Activated naive CD8-positive, alpha-beta T cell treated with anti-CD3 and anti-CD28 coated beads, Interleukin-2, amount 50 U/mL, for 24 hours (primary cell): ENCODE measurements at regions not wholly inside any gene's neighbourhood (a gene's known extent, or its start where the extent isn't known, plus 50 kb on each side); places are given as distances from the start of the nearest gene placed in this dataset.

Experiments
- ATAC-seq: fragments of 150-1000 bp; cut with Tn5 transposase; one replicate; pipeline ENCODE4 v1.10.0; 2021
- DNase-seq: peaks from one replicate; pipeline ENCODE4 v3.0.0; 2021
- H3K27ac Mint-ChIP-seq: one replicate; pipeline ENCODE4 v1.8.0; 2021; ENCODE audit warnings: mild to moderate bottlenecking, mixed read lengths
- H3K27me3 Mint-ChIP-seq: one replicate; pipeline ENCODE4 v1.8.0; 2021; ENCODE audit warnings: mixed read lengths
- H3K36me3 Mint-ChIP-seq: one replicate; pipeline ENCODE4 v1.8.0; 2021; ENCODE audit warnings: low read depth, mixed read lengths
- H3K4me1 Mint-ChIP-seq: one replicate; pipeline ENCODE4 v1.8.0; 2021; ENCODE audit warnings: mixed read lengths
- H3K4me3 Mint-ChIP-seq: one replicate; pipeline ENCODE4 v1.8.0; 2021; ENCODE audit warnings: mild to moderate bottlenecking, moderate library complexity, mixed read lengths
- H3K9me3 Mint-ChIP-seq: one replicate; pipeline ENCODE4 v1.8.0; 2021; ENCODE audit warnings: mixed read lengths

- no peak overlapping the region for H3K27ac Mint-ChIP-seq
- no peaks in the 10 kb centered on the region for H3K9me3 Mint-ChIP-seq
- H3K36me3 Mint-ChIP-seq, result no peaks in the 10 kb centered on the region
- DNase-seq (no peak), ATAC-seq (no peak)
- H3K27me3 Mint-ChIP-seq, result no peaks in the 10 kb centered on the region
- no peak overlapping the region for H3K4me3 Mint-ChIP-seq
- H3K4me1 Mint-ChIP-seq, result no peaks in the 10 kb centered on the region
Observed at GRCh38 chr6:50974319-50974718, 155.6 kb downstream of the TFAP2B start.

GRCh38 chr6:50975216-50975615 lies 156.5 kb downstream of the TFAP2B start:
- no peaks in the 10 kb centered on the region for H3K36me3 Mint-ChIP-seq
- ATAC-seq (no peak), DNase-seq (no peak)
- H3K4me1 Mint-ChIP-seq, result no peaks in the 10 kb centered on the region
- H3K27me3 Mint-ChIP-seq, result no peaks in the 10 kb centered on the region
- no peak overlapping the region for H3K27ac Mint-ChIP-seq
- no peaks in the 10 kb centered on the region for H3K9me3 Mint-ChIP-seq
- no peak overlapping the region for H3K4me3 Mint-ChIP-seq

GRCh38 chr6:50976907-50977306 lies 158.2 kb downstream of the TFAP2B start:
- no peaks in the 10 kb centered on the region for H3K9me3 Mint-ChIP-seq
- no peak overlapping the region for H3K4me3 Mint-ChIP-seq
- H3K27ac Mint-ChIP-seq, result no peak overlapping the region
- DNase-seq (no peak), ATAC-seq (no peak)
- H3K27me3 Mint-ChIP-seq, result no peaks in the 10 kb centered on the region
- no peaks in the 10 kb centered on the region for H3K36me3 Mint-ChIP-seq
- H3K4me1 Mint-ChIP-seq, result no peaks in the 10 kb centered on the region

- Mint-ChIP-seq H3K9me3 (no peaks in the 10 kb centered on the region), H3K27me3 (no peaks in the 10 kb centered on the region), H3K36me3 (no peaks in the 10 kb centered on the region), H3K4me1 (no peaks in the 10 kb centered on the region), H3K27ac (no peak overlapping the region), H3K4me3 (no peak overlapping the region)
- DNase-seq (no peak), ATAC-seq (no peak)
Observed at GRCh38 chr6:50977796-50978195, 159.1 kb downstream of the TFAP2B start.

GRCh38 chr6:50978380-50979170 lies 159.9 kb downstream of the TFAP2B start:
- ATAC-seq, result no peak
- Mint-ChIP-seq H3K9me3 (no peaks in the 10 kb centered on the region), H3K4me3 (no peak overlapping the region), H3K27me3 (no peaks in the 10 kb centered on the region), H3K4me1 (no peaks in the 10 kb centered on the region), H3K27ac (no peak overlapping the region), H3K36me3 (no peaks in the 10 kb centered on the region)
- DNase-seq, result no peak

GRCh38 chr6:50979171-50979525 lies 160.5 kb downstream of the TFAP2B start:
- Mint-ChIP-seq H3K9me3 (no peaks in the 10 kb centered on the region), H3K4me1 (no peaks in the 10 kb centered on the region)

GRCh38 chr6:50984135-50984534 lies 165.5 kb downstream of the TFAP2B start:
- Mint-ChIP-seq H3K27me3 (no peaks in the 10 kb centered on the region), H3K4me3 (no peak overlapping the region)
- ATAC-seq, result no peak

More at GRCh38 chr6:50979171-50979525, 160.5 kb downstream of the TFAP2B start:
- ATAC-seq (no peak), DNase-seq (no peak)
- H3K4me3 Mint-ChIP-seq, result no peak overlapping the region
- no peaks in the 10 kb centered on the region for H3K27me3 Mint-ChIP-seq
- H3K36me3 Mint-ChIP-seq, result no peaks in the 10 kb centered on the region
- no peak overlapping the region for H3K27ac Mint-ChIP-seq

GRCh38 chr6:50986319-50986718 lies 167.6 kb downstream of the TFAP2B start:
- ATAC-seq (no peak), DNase-seq (no peak)
- H3K9me3 Mint-ChIP-seq, result no peaks in the 10 kb centered on the region
- H3K27ac Mint-ChIP-seq, result no peak overlapping the region
- no peak overlapping the region for H3K4me3 Mint-ChIP-seq
- no peaks in the 10 kb centered on the region for H3K36me3 Mint-ChIP-seq
- no peaks in the 10 kb centered on the region for H3K27me3 Mint-ChIP-seq
- H3K4me1 Mint-ChIP-seq, result no peaks in the 10 kb centered on the region

More at GRCh38 chr6:50984135-50984534, 165.5 kb downstream of the TFAP2B start:
- no peak overlapping the region for H3K27ac Mint-ChIP-seq
- no peaks in the 10 kb centered on the region for H3K36me3 Mint-ChIP-seq
- DNase-seq, result no peak
- no peaks in the 10 kb centered on the region for H3K4me1 Mint-ChIP-seq
- no peaks in the 10 kb centered on the region for H3K9me3 Mint-ChIP-seq

- H3K27ac Mint-ChIP-seq, result no peak overlapping the region
- H3K36me3 Mint-ChIP-seq, result no peaks in the 10 kb centered on the region
- DNase-seq (no peak), ATAC-seq (no peak)
- H3K4me3 Mint-ChIP-seq, result no peak overlapping the region
- H3K27me3 Mint-ChIP-seq, result no peaks in the 10 kb centered on the region
- H3K9me3 Mint-ChIP-seq, result peaks cover 3% of the 10 kb centered on the region
- no peaks in the 10 kb centered on the region for H3K4me1 Mint-ChIP-seq
Observed at GRCh38 chr6:50989123-50989522, 170.5 kb downstream of the TFAP2B start.

- H3K27ac Mint-ChIP-seq, result no peak overlapping the region
- H3K36me3 Mint-ChIP-seq, result no peaks in the 10 kb centered on the region
Observed at GRCh38 chr6:50990750-50991446, 172.2 kb downstream of the TFAP2B start.

GRCh38 chr6:50992232-50992631 lies 173.6 kb downstream of the TFAP2B start:
- Mint-ChIP-seq H3K4me1 (no peaks in the 10 kb centered on the region), H3K27ac (no peak overlapping the region), H3K9me3 (peaks cover 3% of the 10 kb centered on the region), H3K4me3 (no peak overlapping the region), H3K36me3 (no peaks in the 10 kb centered on the region), H3K27me3 (no peaks in the 10 kb centered on the region)
- DNase-seq (no peak), ATAC-seq (no peak)

More at GRCh38 chr6:50990750-50991446, 172.2 kb downstream of the TFAP2B start:
- ATAC-seq (no peak), DNase-seq (no peak)
- Mint-ChIP-seq H3K27me3 (no peaks in the 10 kb centered on the region), H3K9me3 (peaks cover 3% of the 10 kb centered on the region), H3K4me3 (no peak overlapping the region), H3K4me1 (no peaks in the 10 kb centered on the region)

- ATAC-seq, result no peak
- Mint-ChIP-seq H3K4me1 (no peaks in the 10 kb centered on the region), H3K4me3 (no peak overlapping the region), H3K27me3 (no peaks in the 10 kb centered on the region), H3K27ac (no peak overlapping the region), H3K36me3 (no peaks in the 10 kb centered on the region), H3K9me3 (peaks cover 7% of the 10 kb centered on the region)
- no peak for DNase-seq
Observed at GRCh38 chr6:50992704-50993625, 174.3 kb downstream of the TFAP2B start.

GRCh38 chr6:50993941-50994720 lies 175.5 kb downstream of the TFAP2B start:
- H3K27me3 Mint-ChIP-seq, result no peaks in the 10 kb centered on the region
- peaks cover 7% of the 10 kb centered on the region for H3K9me3 Mint-ChIP-seq
- H3K4me1 Mint-ChIP-seq, result no peaks in the 10 kb centered on the region
- ATAC-seq (no peak), DNase-seq (no peak)
- no peak overlapping the region for H3K27ac Mint-ChIP-seq
- H3K36me3 Mint-ChIP-seq, result no peaks in the 10 kb centered on the region
- no peak overlapping the region for H3K4me3 Mint-ChIP-seq

GRCh38 chr6:50995036-50995435 lies 176.4 kb downstream of the TFAP2B start:
- no peaks in the 10 kb centered on the region for H3K27me3 Mint-ChIP-seq
- ATAC-seq, result no peak

More at GRCh38 chr6:50995036-50995435, 176.4 kb downstream of the TFAP2B start:
- Mint-ChIP-seq H3K36me3 (no peaks in the 10 kb centered on the region), H3K27ac (no peak overlapping the region), H3K4me3 (no peak overlapping the region), H3K4me1 (no peaks in the 10 kb centered on the region), H3K9me3 (peaks cover 7% of the 10 kb centered on the region)
- DNase-seq, result no peak
